ENCODE measurements at regions not wholly inside any gene's neighbourhood (a gene's known extent, or its start where the extent isn't known, plus 50 kb on each side); places are given as distances from the start of the nearest gene placed in this dataset.
"Not testable (repeated sequence)": the region's sequence is repeated elsewhere in the genome, so short reads cannot be mapped to it uniquely, and the experiment has no call there.

DNA sequence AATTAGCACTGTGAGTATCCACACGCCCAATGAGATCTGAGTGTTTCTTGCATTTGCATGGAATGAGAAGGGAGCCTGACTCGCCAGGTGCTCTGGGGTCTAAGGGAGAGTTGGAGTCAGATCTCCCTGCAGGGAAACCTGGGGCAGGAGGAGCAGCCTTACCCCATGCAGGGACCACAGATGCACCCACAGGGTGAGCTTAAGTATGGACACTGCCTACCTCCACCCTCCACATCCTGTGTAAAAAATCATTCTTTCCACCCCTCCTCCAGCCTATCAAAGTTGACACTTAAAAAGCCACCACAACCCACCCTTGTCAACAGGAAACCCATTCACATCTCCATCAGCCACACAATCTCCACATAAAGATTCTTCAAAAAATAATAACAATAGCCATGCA, 67.0 kb upstream of the IGLL5 start:
- intact Hi-C loops (cut with DNase I, micrococcal nuclease), result loop anchor here (2.0 kb wide), 3 partner anchors 18 to 26 kb away; no protein-coding TSS in a partner anchor
- peak; percentile 78 for ATAC-seq (ENCODE audit: poor library complexity)
- POLR2A ChIA-PET, result interaction anchor here (0.5 to 1.6 kb wide), 13 partner anchors 9 to 67 kb away, joined by 3 to 13 read pairs (median 5); no protein-coding TSS in a partner anchor

DNA sequence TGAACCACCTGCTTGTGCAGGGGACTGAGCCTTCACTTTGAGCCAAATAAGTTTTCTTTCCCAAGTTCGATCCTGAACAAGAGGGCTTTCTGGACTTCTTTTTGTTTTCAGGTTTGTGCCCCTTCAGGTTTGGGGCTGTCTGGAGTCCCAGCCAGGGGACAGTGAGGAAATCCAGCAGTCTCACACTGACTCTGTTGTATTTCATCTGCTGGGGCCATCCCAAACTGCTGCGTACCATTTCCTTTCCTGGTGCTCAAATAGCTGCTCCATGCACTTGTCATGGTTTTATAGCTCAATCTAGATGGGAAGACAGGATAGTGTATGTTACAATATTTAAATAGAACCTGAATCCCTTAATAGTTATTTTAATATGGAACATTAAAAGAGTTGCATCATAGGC, 66.3 kb upstream of the IGLL5 start:
- Mint-ChIP-seq H3K36me3 (ENCODE audit: low read depth) (no peaks in the 10 kb centered on the region), H3K4me1 (ENCODE audit: low read depth) (peaks cover 97% of the 10 kb centered on the region), H3K27ac (peak overlapping the region; percentile 97), H3K9me3 (no peaks in the 10 kb centered on the region), H3K27me3 (no peaks in the 10 kb centered on the region), H3K4me3 (peak overlapping the region; percentile 79)
- Histone ChIP-seq H3K36me3 (ENCODE audit: insufficient read depth, low read length) (no peaks in the 10 kb centered on the region), H3K4me1 (ENCODE audit: insufficient read depth, low read length) (peaks cover 84% of the 10 kb centered on the region), H3K9me3 (ENCODE audit: control insufficient read depth in 1 of 2, insufficient read depth in 1 of 2, low read length in 2 of 2) (no peaks in the 10 kb centered on the region), H3K4me3 (ENCODE audit: low read length) (no peak overlapping the region), H3K27me3 (ENCODE audit: control insufficient read depth in 1 of 2, insufficient read depth in 2 of 2, low read length in 2 of 2) (no peaks in the 10 kb centered on the region), H3K27ac (ENCODE audit: low read depth in 1 of 2, low read length in 2 of 2) (peak overlapping the region; percentile 14 to 88)
- intact Hi-C loops (cut with DNase I, micrococcal nuclease), result loop anchor here (2.0 kb wide), 3 partner anchors 19 to 25 kb away; no protein-coding TSS in a partner anchor
- TF ChIP-seq CTCF (IDR thresholded peaks at IDR 0.05), result no peak
- no peak for DNase-seq
- ChIA-PET CTCF (no interaction called here), POLR2A (interaction anchor here (0.8 kb wide), 1 partner anchor 9 kb away, joined by 3 read pairs; no protein-coding TSS in a partner anchor)
- ATAC-seq (ENCODE audit: poor library complexity), result no peak

More for the DNA sequence above, 67.0 kb upstream of the IGLL5 start:
- H3K9me3 ChIP-seq (ENCODE audit: control insufficient read depth in 1 of 2, insufficient read depth in 1 of 2, low read length in 2 of 2), result no peaks in the 10 kb centered on the region
- H3K36me3 ChIP-seq (ENCODE audit: insufficient read depth, low read length), result no peaks in the 10 kb centered on the region
- Mint-ChIP-seq H3K36me3 (ENCODE audit: low read depth) (no peaks in the 10 kb centered on the region), H3K4me1 (ENCODE audit: low read depth) (peaks cover 97% of the 10 kb centered on the region), H3K4me3 (peak overlapping the region; percentile 71), H3K27me3 (no peaks in the 10 kb centered on the region), H3K27ac (peak overlapping the region; percentile 97), H3K9me3 (no peaks in the 10 kb centered on the region)
- no peaks in the 10 kb centered on the region for H3K27me3 ChIP-seq (ENCODE audit: control insufficient read depth in 1 of 2, insufficient read depth in 2 of 2, low read length in 2 of 2)
- CTCF ChIA-PET, result interaction anchor here (0.6 kb wide), 1 partner anchor 53 kb away, joined by 3 read pairs; no protein-coding TSS in a partner anchor
- DNase-seq, result peak in 9 of 14 experiments; percentile 28 to 92 (median 55)
- peak overlapping the region; percentile 68 to 83 for H3K27ac ChIP-seq (ENCODE audit: low read depth in 1 of 2, low read length in 2 of 2)
- TF ChIP-seq CTCF (IDR thresholded peaks at IDR 0.05), result no peak
- H3K4me3 ChIP-seq (ENCODE audit: low read length), result peak overlapping the region; percentile 54
- peaks cover 91% of the 10 kb centered on the region for H3K4me1 ChIP-seq (ENCODE audit: insufficient read depth, low read length)

- Mint-ChIP-seq H3K4me1 (ENCODE audit: low read depth) (peaks cover 94% of the 10 kb centered on the region), H3K4me3 (peak overlapping the region; percentile 30), H3K9me3 (no peaks in the 10 kb centered on the region), H3K36me3 (ENCODE audit: low read depth) (no peaks in the 10 kb centered on the region), H3K27ac (peak overlapping the region; percentile 97), H3K27me3 (no peaks in the 10 kb centered on the region)
- no peak for TF ChIP-seq CTCF (IDR thresholded peaks at IDR 0.05)
- no peaks in the 10 kb centered on the region for H3K36me3 ChIP-seq (ENCODE audit: insufficient read depth, low read length)
- no peak for ATAC-seq (ENCODE audit: poor library complexity)
- H3K9me3 ChIP-seq (ENCODE audit: control insufficient read depth in 1 of 2, insufficient read depth in 1 of 2, low read length in 2 of 2), result no peaks in the 10 kb centered on the region
- ChIA-PET CTCF (no interaction called here), POLR2A (interaction anchor here (1.0 to 2.2 kb wide), 5 partner anchors 18 to 69 kb away, joined by 3 to 8 read pairs (median 3); no protein-coding TSS in a partner anchor)
- no peak for DNase-seq
- peaks cover 76% of the 10 kb centered on the region for H3K4me1 ChIP-seq (ENCODE audit: insufficient read depth, low read length)
- no peaks in the 10 kb centered on the region for H3K27me3 ChIP-seq (ENCODE audit: control insufficient read depth in 1 of 2, insufficient read depth in 2 of 2, low read length in 2 of 2)
- intact Hi-C loops (cut with DNase I, micrococcal nuclease), result no loop called here
- H3K4me3 ChIP-seq (ENCODE audit: low read length), result no peak overlapping the region
- peak overlapping the region; percentile 68 to 88 for H3K27ac ChIP-seq (ENCODE audit: low read depth in 1 of 2, low read length in 2 of 2)
Observed at GRCh38 chr22:22822106-22822505, 65.5 kb upstream of the IGLL5 start.

GRCh38 chr22:22822553-22822952, 65.1 kb upstream of the IGLL5 start:
- H3K27ac ChIP-seq (ENCODE audit: low read depth in 1 of 2, low read length in 2 of 2), result peak overlapping the region; percentile 68 to 88
- ChIA-PET CTCF (interaction anchor here (1.1 kb wide), 1 partner anchor 35 kb away, joined by 3 read pairs; no protein-coding TSS in a partner anchor), POLR2A (interaction anchor here (1.0 to 2.2 kb wide), 6 partner anchors 18 to 69 kb away, joined by 3 to 8 read pairs (median 3); no protein-coding TSS in a partner anchor)
- H3K4me1 ChIP-seq (ENCODE audit: insufficient read depth, low read length), result peaks cover 71% of the 10 kb centered on the region
- DNase-seq (peak in 3 of 14 experiments; percentile 41 to 70 (median 50)), ATAC-seq (ENCODE audit: poor library complexity) (peak; percentile 21)
- peaks cover 90% of the 10 kb centered on the region for H3K4me1 Mint-ChIP-seq (ENCODE audit: low read depth)
- H3K27me3 ChIP-seq (ENCODE audit: control insufficient read depth in 1 of 2, insufficient read depth in 2 of 2, low read length in 2 of 2); H3K36me3 Mint-ChIP-seq (ENCODE audit: low read depth); H3K9me3 ChIP-seq (ENCODE audit: control insufficient read depth in 1 of 2, insufficient read depth in 1 of 2, low read length in 2 of 2); H3K9me3 Mint-ChIP-seq; H3K27me3 Mint-ChIP-seq; H3K4me3 ChIP-seq (ENCODE audit: low read length); intact Hi-C loops (cut with DNase I, micrococcal nuclease); H3K36me3 ChIP-seq (ENCODE audit: insufficient read depth, low read length): not testable (repeated sequence)
- peak overlapping the region; percentile 72 for H3K4me3 Mint-ChIP-seq
- peak overlapping the region; percentile 97 for H3K27ac Mint-ChIP-seq
